H1 (cell line): ENCODE measurements at regions not wholly inside any gene's neighbourhood (a gene's known extent, or its start where the extent isn't known, plus 50 kb on each side); places are given as distances from the start of the nearest gene placed in this dataset.

Experiments
- CTBP2 ChIP-seq: IDR thresholded peaks from 2 replicates; pipeline ENCODE4 v1.7.0; 2011; ENCODE audit warnings: borderline replicate concordance, mild to moderate bottlenecking, moderate library complexity, mixed read lengths, low read length; ENCODE audit not compliant: insufficient read depth, insufficient read length
- HDAC6 ChIP-seq: IDR thresholded peaks from one replicate; pipeline ENCODE4 v1.7.1; 2012; ENCODE audit warnings: low read depth, mild to moderate bottlenecking, inconsistent platforms, low read length, moderate library complexity
- SP4 ChIP-seq: IDR thresholded peaks from 2 replicates; pipeline ENCODE4 v1.6.1; 2012; ENCODE audit warnings: low read length, inconsistent platforms
- TF ChIP-seq, protein P1 (sequence below): IDR thresholded peaks from 2 replicates; pipeline ENCODE4 v1.6.1; 2012; ENCODE audit warnings: low read length, inconsistent platforms

DNA sequence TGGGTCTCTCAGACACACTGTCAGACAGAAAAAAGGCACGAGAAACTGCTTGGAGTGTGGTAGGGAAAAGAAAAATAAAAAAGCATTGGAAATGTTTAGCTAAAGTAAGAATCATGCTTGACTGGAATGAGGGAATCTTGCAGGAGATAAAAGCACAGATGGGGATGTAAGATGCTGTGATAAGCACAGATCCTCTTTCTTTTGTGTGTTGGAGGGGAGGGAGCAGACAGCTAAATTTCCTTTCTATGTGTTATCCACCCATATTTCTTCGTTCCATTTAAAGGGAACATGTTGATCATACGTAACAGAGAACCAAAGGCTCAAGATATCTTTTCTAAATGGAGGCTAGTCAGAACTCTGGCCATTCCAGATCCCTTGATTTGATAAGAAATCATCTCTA lies 614.0 kb upstream of the LCORL start (continued):
- TF ChIP-seq, protein P1, sequence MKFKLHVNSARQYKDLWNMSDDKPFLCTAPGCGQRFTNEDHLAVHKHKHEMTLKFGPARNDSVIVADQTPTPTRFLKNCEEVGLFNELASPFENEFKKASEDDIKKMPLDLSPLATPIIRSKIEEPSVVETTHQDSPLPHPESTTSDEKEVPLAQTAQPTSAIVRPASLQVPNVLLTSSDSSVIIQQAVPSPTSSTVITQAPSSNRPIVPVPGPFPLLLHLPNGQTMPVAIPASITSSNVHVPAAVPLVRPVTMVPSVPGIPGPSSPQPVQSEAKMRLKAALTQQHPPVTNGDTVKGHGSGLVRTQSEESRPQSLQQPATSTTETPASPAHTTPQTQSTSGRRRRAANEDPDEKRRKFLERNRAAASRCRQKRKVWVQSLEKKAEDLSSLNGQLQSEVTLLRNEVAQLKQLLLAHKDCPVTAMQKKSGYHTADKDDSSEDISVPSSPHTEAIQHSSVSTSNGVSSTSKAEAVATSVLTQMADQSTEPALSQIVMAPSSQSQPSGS, result no peak
- TF ChIP-seq SP4 (no peak), CTBP2 (no peak), HDAC6 (no peak)
